Uterus (tissue), 3 donors: ENCODE measurements at regions not wholly inside any gene's neighbourhood (a gene's known extent, or its start where the extent isn't known, plus 50 kb on each side); places are given as distances from the start of the nearest gene placed in this dataset.

Source experiments
- DNase-seq, 2 donors: peaks; one replicate each; pipeline ENCODE4 v3.0.0-alpha.2; 2019 to 2020
- H3K27ac ChIP-seq, 2 donors: fragments of 200-600 bp; sonication (generic); 1 replicate in 1 of 2; 2 replicates in 1 of 2; pipeline ENCODE4 v1.5.1; 2016 to 2018
- H3K27me3 ChIP-seq, 2 donors: fragments of 200-600 bp; sonication (generic); one replicate each; pipeline ENCODE4 v1.5.1; 2018 to 2019; ENCODE audit warnings: control low read depth in 1 of 2
- H3K36me3 ChIP-seq, 2 donors: fragments of 200-600 bp; sonication (generic); one replicate each; pipeline ENCODE4 v1.5.1; 2019; ENCODE audit warnings: control low read depth in 1 of 2
- H3K4me1 ChIP-seq, 2 donors: fragments of 200-600 bp; sonication (generic); one replicate each; pipeline ENCODE4 v1.5.1; 2018 to 2019; ENCODE audit warnings: control low read depth in 1 of 2
- H3K4me3 ChIP-seq, 2 donors: fragments of 200-600 bp; sonication (generic); 1 replicate in 1 of 2; 2 replicates in 1 of 2; pipeline ENCODE4 v1.5.1; 2018 to 2019; ENCODE audit warnings: mild to moderate bottlenecking in 1 of 2
- H3K9me3 ChIP-seq, 2 donors: fragments of 200-600 bp; sonication (generic); one replicate each; pipeline ENCODE4 v1.5.1; 2019; ENCODE audit warnings: control low read depth in 1 of 2
- CTCF ChIP-seq, 4 experiments: fragments of 200-600 bp in 2 of 4; fragments of 450-650 bp in 2 of 4; sonication (generic) in 2 of 4; IDR thresholded peaks; one replicate each; pipeline ENCODE4 v1.5.1; 2016 to 2019; ENCODE audit warnings: antibody characterized with exemption in 4 of 4, mild to moderate bottlenecking in 2 of 4, moderate library complexity in 1 of 4
- POLR2A ChIP-seq, 2 donors: fragments of 450-650 bp; IDR thresholded peaks; one replicate each; pipeline ENCODE4 v1.6.1; 2016; ENCODE audit warnings: antibody characterized with exemption in 2 of 2, mild to moderate bottlenecking in 1 of 2, moderate library complexity in 1 of 2
- intact Hi-C: fragments of 100-400 bp; cut with DNase I; formaldehyde crosslinking; loops from one replicate; pipeline ENCODE4 v1.15.1; 2023; ENCODE audit warnings: low total_unique reads
- donor health status: DM: yes; HTN: yes; CAD: no.

DNA sequence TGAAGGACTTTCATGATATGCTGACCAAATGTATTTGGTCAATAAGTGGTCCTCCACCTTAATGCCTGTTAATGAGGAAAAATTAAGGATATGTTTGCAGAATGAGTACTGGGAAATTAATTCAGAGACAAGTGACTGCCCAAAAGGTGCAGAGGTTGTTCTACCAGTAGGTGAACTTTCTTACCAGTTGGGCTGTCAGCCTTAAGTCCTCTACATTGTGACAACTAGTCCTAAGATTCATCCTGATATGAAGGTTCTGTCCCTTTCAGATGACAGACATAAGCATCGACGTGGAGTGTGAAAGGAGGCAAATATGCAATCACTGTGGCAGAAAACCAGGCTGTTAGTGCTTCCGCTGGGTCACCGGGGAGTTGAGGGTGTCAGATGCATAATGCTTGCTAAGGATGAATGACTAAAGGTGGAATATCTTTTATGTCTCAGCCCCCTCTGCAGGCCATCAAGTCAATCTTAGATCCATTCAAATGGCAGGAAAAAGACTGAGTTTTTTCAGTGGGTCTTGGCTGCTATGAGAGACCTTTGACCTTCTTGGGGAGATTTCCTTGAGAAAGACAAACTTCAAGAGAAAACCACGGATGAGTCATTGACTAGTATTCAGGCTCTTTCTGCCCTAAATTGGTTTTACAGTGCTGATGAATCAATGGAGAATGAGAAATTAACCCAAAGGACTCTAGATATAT, 226.0 kb downstream of the TPBG start:
- H3K4me3 ChIP-seq = no peak overlapping the region
- no peaks in the 10 kb centered on the region for H3K36me3 ChIP-seq
- H3K4me1 ChIP-seq = no peaks in the 10 kb centered on the region
- H3K27me3 ChIP-seq = no peaks in the 10 kb centered on the region
- DNase-seq = no peak
- H3K27ac ChIP-seq = no peak overlapping the region
- H3K9me3 ChIP-seq = no peaks in the 10 kb centered on the region
- TF ChIP-seq CTCF (IDR thresholded peaks at IDR 0.05) = no peak
- no peak for TF ChIP-seq POLR2A (IDR thresholded peaks at IDR 0.05)
- intact Hi-C loops = no loop called here

GRCh38 chr6:82597201-82597600, 233.6 kb downstream of the TPBG start:
- Histone ChIP-seq H3K4me1 (no peaks in the 10 kb centered on the region), H3K27ac (no peak overlapping the region), H3K9me3 (no peaks in the 10 kb centered on the region), H3K27me3 (no peaks in the 10 kb centered on the region), H3K36me3 (no peaks in the 10 kb centered on the region), H3K4me3 (no peak overlapping the region)
- TF ChIP-seq POLR2A (IDR thresholded peaks at IDR 0.05) = no peak
- TF ChIP-seq CTCF (IDR thresholded peaks at IDR 0.05) = no peak
- intact Hi-C loops = no loop called here
- no peak for DNase-seq

- no peaks in the 10 kb centered on the region for H3K4me1 ChIP-seq
- H3K36me3 ChIP-seq = no peaks in the 10 kb centered on the region
- no peak overlapping the region for H3K4me3 ChIP-seq
- intact Hi-C loops = no loop called here
- TF ChIP-seq POLR2A (IDR thresholded peaks at IDR 0.05) (no peak), CTCF (IDR thresholded peaks at IDR 0.05) (no peak)
- H3K9me3 ChIP-seq = no peaks in the 10 kb centered on the region
- no peak overlapping the region for H3K27ac ChIP-seq
- H3K27me3 ChIP-seq = no peaks in the 10 kb centered on the region
- DNase-seq = no peak
These were observed 239.2 kb downstream of the TPBG start for GRCh38 chr6:82602776-82603175.

GRCh38 chr6:82603871-82604270, 240.3 kb downstream of the TPBG start:
- Histone ChIP-seq H3K27me3 (no peaks in the 10 kb centered on the region), H3K9me3 (no peaks in the 10 kb centered on the region), H3K4me1 (no peaks in the 10 kb centered on the region), H3K4me3 (no peak overlapping the region), H3K27ac (no peak overlapping the region), H3K36me3 (no peaks in the 10 kb centered on the region)
- DNase-seq = no peak
- intact Hi-C loops = no loop called here
- no peak for TF ChIP-seq CTCF (IDR thresholded peaks at IDR 0.05)
- TF ChIP-seq POLR2A (IDR thresholded peaks at IDR 0.05) = no peak

- Histone ChIP-seq H3K36me3 (no peaks in the 10 kb centered on the region), H3K4me3 (no peak overlapping the region), H3K27me3 (no peaks in the 10 kb centered on the region), H3K9me3 (no peaks in the 10 kb centered on the region), H3K27ac (no peak overlapping the region), H3K4me1 (no peaks in the 10 kb centered on the region)
- no peak for DNase-seq
- TF ChIP-seq POLR2A (IDR thresholded peaks at IDR 0.05) = no peak
- TF ChIP-seq CTCF (IDR thresholded peaks at IDR 0.05) = no peak
- intact Hi-C loops = no loop called here
These were observed 244.5 kb downstream of the TPBG start for GRCh38 chr6:82607998-82608725.
